Suprapubic skin (tissue), 4 donors: ENCODE measurements at regions not wholly inside any gene's neighbourhood (a gene's known extent, or its start where the extent isn't known, plus 50 kb on each side); places are given as distances from the start of the nearest gene placed in this dataset.
A peak's percentile ranks its signal among the peaks of the same experiment; 100 is the strongest.

Source experiments
- DNase-seq, 2 donors: peaks; one replicate each; pipeline ENCODE4 v3.0.0-alpha.2; 2019; ENCODE audit warnings: low spot score in 2 of 2
- H3K27ac ChIP-seq: fragments of 200-600 bp; sonication (generic); one replicate; pipeline ENCODE4 v1.5.1; 2019
- H3K27me3 ChIP-seq: fragments of 200-600 bp; sonication (generic); one replicate; pipeline ENCODE4 v1.5.1; 2019
- H3K36me3 ChIP-seq: fragments of 200-600 bp; sonication (generic); one replicate; pipeline ENCODE4 v1.5.1; 2019
- H3K4me1 ChIP-seq: fragments of 200-600 bp; sonication (generic); one replicate; pipeline ENCODE4 v1.5.1; 2019
- H3K4me3 ChIP-seq: fragments of 200-600 bp; sonication (generic); one replicate; pipeline ENCODE4 v1.5.1; 2019; ENCODE audit warnings: mild to moderate bottlenecking
- H3K9me3 ChIP-seq: fragments of 200-600 bp; sonication (generic); one replicate; pipeline ENCODE4 v1.5.1; 2019
- EP300 ChIP-seq: sonication (generic); formaldehyde crosslinking; IDR thresholded peaks from one replicate; pipeline ENCODE4 v1.6.1; 2017; ENCODE audit warnings: antibody characterized with exemption
- POLR2A ChIP-seq, 2 donors: fragments of 450-650 bp; IDR thresholded peaks; one replicate each; pipeline ENCODE4 v1.6.1; 2017; ENCODE audit warnings: antibody characterized with exemption in 2 of 2, mild to moderate bottlenecking in 2 of 2, moderate library complexity in 2 of 2
- POLR2AphosphoS5 ChIP-seq, 3 donors: sonication (generic); formaldehyde crosslinking; IDR thresholded peaks; one replicate each; pipeline ENCODE4 v1.6.1; 2017; ENCODE audit warnings: antibody characterized with exemption in 3 of 3
- WGBS: methylation state at CpG from one replicate; pipeline ENCODE4 v1.1.5; 2018; 5-methylcytosine and 5-hydroxymethylcytosine counted together
- TF ChIP-seq, protein P1 (sequence below), 2 donors: fragments of 200-600 bp in 1 of 2; fragments of 450-650 bp in 1 of 2; sonication (generic) in 1 of 2; IDR thresholded peaks; one replicate each; pipeline ENCODE4 v1.5.1; 2016 to 2019; ENCODE audit warnings: antibody characterized with exemption in 2 of 2, mild to moderate bottlenecking in 1 of 2, moderate library complexity in 1 of 2

DNA sequence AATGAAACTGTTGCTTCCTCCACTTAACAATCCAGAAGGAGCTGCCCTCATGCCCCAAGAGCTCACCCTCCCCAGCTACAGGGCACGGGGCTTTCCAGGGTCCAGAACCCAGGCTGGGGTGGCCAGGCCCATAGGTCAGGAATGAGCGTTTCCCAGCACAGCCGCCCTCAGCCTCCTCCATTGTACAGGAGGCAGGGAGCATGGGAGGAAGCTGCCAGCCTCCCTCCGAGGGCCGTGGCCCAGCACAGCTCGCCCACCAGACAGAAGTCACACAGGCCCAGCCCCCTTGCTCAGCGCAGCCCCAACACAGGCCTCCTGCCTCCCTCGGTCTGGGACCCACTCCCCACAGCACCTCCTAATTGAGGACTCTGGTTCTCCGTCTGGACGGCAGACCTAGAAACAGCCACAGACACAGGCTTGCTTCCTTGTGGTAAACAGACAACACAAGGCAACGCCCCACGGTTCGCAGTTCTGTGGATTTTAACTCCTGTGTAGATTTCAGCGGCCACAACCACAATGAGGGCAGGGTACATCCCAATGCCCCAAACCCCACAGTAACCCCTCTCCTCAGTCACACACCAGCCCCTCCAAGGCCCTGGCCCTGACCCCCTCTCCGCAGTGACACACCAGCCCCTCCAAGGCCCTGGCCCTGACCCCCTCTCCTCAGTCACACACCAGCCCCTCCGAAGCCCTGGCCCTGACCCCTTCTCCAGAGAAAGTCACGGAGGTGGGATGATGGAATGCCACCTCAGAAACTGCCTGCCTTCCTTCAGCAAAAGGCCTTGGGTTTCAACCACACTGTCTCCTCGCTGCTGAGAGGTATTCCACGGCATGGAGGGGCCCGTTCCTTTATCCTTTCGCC is 173.5 kb downstream of the DLL1 start:
- peaks cover 14% of the 10 kb centered on the region for H3K4me1 ChIP-seq
- H3K27me3 ChIP-seq = peaks cover 3% of the 10 kb centered on the region
- TF ChIP-seq POLR2A (IDR thresholded peaks at IDR 0.05) = no peak
- TF ChIP-seq, protein P1, sequence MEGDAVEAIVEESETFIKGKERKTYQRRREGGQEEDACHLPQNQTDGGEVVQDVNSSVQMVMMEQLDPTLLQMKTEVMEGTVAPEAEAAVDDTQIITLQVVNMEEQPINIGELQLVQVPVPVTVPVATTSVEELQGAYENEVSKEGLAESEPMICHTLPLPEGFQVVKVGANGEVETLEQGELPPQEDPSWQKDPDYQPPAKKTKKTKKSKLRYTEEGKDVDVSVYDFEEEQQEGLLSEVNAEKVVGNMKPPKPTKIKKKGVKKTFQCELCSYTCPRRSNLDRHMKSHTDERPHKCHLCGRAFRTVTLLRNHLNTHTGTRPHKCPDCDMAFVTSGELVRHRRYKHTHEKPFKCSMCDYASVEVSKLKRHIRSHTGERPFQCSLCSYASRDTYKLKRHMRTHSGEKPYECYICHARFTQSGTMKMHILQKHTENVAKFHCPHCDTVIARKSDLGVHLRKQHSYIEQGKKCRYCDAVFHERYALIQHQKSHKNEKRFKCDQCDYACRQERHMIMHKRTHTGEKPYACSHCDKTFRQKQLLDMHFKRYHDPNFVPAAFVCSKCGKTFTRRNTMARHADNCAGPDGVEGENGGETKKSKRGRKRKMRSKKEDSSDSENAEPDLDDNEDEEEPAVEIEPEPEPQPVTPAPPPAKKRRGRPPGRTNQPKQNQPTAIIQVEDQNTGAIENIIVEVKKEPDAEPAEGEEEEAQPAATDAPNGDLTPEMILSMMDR (IDR thresholded peaks at IDR 0.05) = no peak
- TF ChIP-seq POLR2AphosphoS5 (IDR thresholded peaks at IDR 0.05) = no peak
- no peak for TF ChIP-seq EP300
- H3K4me3 ChIP-seq = no peak overlapping the region
- 83% methylated on average over 14 of the region's 21 CpGs for WGBS
- DNase-seq = peak; percentile 49 to 67
- H3K36me3 ChIP-seq = no peaks in the 10 kb centered on the region
- H3K9me3 ChIP-seq = peaks cover 26% of the 10 kb centered on the region
- H3K27ac ChIP-seq = no peak overlapping the region

DNA sequence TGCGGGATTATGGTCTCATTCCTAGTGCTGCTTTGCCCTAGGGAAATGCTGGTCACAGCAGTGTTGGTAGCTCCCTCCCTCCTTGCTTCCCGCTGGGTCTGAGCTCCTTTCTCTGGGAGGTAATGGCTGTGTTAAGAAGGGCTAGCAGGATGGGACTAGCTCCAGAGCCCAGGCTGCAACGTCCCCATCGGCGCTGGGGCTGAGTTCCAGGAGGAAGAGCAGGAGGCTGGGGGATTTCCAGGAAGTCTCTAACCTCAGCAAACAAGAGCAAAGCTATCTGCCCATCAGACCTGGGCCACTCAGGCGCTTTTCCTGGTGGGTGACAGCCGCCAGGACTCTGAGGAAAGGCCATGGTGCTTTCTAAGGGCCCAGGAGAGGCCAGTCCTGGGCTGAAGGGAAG is 174.2 kb downstream of the DLL1 start:
- Histone ChIP-seq H3K4me3 (no peak overlapping the region), H3K36me3 (no peaks in the 10 kb centered on the region), H3K4me1 (peaks cover 14% of the 10 kb centered on the region), H3K27ac (no peak overlapping the region), H3K9me3 (peaks cover 23% of the 10 kb centered on the region), H3K27me3 (peaks cover 3% of the 10 kb centered on the region)
- TF ChIP-seq EP300 = no peak
- TF ChIP-seq POLR2A (IDR thresholded peaks at IDR 0.05) = no peak
- TF ChIP-seq, protein P1 (IDR thresholded peaks at IDR 0.05) = no peak
- TF ChIP-seq POLR2AphosphoS5 (IDR thresholded peaks at IDR 0.05) = no peak
- WGBS = 37% methylated on average over 6 of the region's 7 CpGs
- peak; percentile 43 to 70 for DNase-seq

DNA sequence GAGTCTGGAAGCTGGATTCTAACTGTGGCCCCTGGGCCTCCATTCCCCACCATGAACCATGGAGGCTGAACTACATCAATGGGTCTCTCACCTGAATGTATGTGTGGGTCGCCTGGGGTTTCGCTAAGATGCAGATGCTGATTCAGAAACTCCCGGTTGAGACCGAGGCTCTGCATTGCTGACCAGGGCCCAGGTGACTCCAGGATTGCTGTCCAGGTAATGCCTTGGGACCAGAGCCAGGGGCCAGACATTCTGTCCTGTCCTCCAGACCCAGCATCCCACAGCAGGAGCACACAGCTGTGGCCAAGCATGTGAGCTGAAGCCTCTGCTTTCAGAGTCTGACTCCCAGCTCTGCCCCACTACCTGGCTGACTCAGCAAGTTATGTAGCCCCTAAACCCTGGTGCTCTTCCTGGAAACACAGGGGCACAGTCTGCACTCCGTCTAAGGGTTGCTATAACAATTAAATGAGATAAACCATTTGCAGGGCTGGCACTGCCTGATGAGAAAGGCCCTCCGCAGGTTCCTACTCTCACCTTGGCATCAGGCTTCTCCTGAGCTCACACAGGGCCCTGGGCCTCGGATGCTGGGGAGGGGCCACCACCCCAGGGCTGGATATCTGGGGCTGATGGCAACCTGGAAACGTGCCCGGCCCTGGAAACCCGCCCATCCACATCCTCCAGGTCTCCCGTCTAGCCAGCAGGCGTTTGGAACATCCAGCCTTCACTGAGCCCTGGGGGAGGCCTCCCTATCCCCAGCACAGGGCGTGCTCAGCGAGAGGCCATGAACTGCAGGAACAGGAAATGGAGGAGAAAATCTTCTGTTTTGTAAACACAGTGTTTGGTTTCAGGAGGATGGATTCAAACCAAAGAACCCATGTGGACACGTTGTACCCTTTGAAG is 175.7 kb downstream of the DLL1 start:
- Histone ChIP-seq H3K4me1 (peaks cover 14% of the 10 kb centered on the region), H3K27ac (peak overlapping the region; percentile 54), H3K27me3 (peaks cover 3% of the 10 kb centered on the region), H3K36me3 (no peaks in the 10 kb centered on the region), H3K9me3 (peaks cover 11% of the 10 kb centered on the region), H3K4me3 (no peak overlapping the region)
- peak; percentile 63 to 77 for DNase-seq
- 66% methylated on average over 9 of the region's 15 CpGs for WGBS
- TF ChIP-seq POLR2A (IDR thresholded peaks at IDR 0.05) = no peak
- TF ChIP-seq POLR2AphosphoS5 (IDR thresholded peaks at IDR 0.05) = no peak
- no peak for TF ChIP-seq EP300
- TF ChIP-seq, protein P1 (IDR thresholded peaks at IDR 0.05) = no peak

DNA sequence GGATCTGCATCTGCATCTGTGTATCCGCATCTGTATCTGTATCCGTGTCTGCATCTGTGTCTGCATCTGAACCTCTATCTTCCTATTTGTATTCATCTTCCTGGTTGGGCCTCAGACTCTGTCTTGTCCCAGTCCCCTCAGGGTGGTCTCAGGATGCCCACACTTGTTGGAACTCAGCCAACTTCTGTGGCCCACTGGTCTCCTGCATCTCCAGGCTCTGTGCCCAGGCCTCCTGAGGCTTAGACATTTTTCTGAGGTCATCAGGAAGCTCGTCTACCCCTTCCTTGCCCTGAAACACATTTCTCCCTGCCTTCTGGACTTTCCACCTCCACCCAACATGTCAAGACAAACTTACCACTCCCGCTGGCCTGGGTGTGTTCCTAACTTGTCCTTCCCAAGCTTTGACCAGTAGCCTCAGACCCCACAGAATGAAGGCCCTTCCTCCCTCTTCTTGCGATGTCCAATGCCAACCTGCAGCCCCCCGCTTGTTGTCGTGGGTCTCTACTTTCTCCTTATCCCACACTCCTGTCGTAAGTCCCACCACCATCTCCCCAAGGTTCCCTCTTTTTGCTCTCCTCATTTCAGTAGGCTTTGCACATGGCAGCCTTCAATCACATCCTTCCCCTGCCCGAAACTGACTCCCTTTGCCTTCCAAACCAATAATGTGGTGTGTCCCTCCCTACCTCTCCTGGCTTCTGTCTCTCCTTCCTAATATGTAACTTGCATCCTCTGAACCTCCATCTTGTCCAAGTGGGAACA is 176.5 kb downstream of the DLL1 start:
- H3K27ac ChIP-seq = no peak overlapping the region
- H3K4me1 ChIP-seq = peaks cover 14% of the 10 kb centered on the region
- H3K27me3 ChIP-seq = peaks cover 3% of the 10 kb centered on the region
- no peak for TF ChIP-seq POLR2A (IDR thresholded peaks at IDR 0.05)
- no peak for TF ChIP-seq EP300
- TF ChIP-seq POLR2AphosphoS5 (IDR thresholded peaks at IDR 0.05) = no peak
- TF ChIP-seq, protein P1 (IDR thresholded peaks at IDR 0.05) = no peak
- H3K9me3 ChIP-seq = peaks cover 8% of the 10 kb centered on the region
- peak; percentile 39 to 40 for DNase-seq
- no peak overlapping the region for H3K4me3 ChIP-seq
- 89% methylated on average over 9 of the region's 9 CpGs for WGBS
- H3K36me3 ChIP-seq = no peaks in the 10 kb centered on the region
